ENCODE measurements at regions not wholly inside any gene's neighbourhood (a gene's known extent, or its start where the extent isn't known, plus 50 kb on each side); places are given as distances from the start of the nearest gene placed in this dataset.

DNA sequence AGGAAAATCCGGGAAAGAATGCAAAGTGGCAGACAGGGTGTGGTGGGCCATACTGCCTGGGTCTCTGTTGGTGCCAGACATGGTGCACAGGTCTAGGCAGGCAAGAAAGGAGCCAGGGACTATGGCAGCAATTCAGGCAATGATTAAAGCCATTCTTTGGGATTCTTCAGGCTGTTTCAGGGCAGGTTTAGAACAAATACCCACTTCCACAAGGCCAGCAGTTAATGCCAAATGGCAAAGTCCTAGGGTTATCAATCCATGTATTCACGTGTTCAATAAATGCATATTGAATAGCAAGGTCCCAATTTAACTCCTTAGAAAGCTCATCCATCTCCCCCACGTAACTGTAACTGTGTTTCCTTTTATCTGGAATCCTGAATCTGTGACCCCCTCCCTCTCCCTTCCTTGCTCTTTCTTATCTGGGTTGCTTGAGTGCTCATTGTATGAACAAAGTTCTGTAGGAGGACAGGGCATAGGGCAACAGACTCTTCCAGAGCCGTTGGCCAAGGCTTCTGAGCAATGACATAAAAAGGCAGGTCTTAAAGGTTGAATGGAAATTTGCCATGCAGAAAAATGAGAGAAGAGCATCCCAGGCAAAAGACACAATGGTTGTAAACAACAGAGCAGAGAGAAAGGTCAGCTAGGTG is 146.8 kb upstream of the KLHL29 start:
- no peak for DNase-seq

DNA sequence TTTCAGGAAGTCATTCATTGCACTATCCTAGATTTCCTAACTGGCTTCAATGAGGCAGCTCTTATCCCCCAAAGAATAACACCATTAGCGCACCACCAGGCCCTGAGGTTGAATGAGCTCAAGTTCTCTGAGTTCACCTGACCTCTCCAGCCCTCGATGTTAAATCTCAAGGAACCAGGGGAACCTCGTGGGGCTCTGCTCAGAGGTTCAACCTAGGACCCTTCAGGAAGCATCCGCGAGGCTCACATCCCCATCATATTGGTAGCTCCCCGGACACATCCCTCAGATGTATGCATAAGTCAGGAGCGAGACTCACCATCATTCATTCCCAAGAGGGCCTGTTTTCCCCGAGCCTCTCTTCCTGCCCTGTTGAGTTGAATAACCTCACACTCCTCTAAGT is 145.6 kb upstream of the KLHL29 start:
- no peak for DNase-seq

- DNase-seq, result no peak
These were observed 143.9 kb upstream of the KLHL29 start for GRCh38 chr2:23241121-23241520.

- DNase-seq, result no peak
These were observed 143.3 kb upstream of the KLHL29 start for GRCh38 chr2:23241611-23242245.

DNA sequence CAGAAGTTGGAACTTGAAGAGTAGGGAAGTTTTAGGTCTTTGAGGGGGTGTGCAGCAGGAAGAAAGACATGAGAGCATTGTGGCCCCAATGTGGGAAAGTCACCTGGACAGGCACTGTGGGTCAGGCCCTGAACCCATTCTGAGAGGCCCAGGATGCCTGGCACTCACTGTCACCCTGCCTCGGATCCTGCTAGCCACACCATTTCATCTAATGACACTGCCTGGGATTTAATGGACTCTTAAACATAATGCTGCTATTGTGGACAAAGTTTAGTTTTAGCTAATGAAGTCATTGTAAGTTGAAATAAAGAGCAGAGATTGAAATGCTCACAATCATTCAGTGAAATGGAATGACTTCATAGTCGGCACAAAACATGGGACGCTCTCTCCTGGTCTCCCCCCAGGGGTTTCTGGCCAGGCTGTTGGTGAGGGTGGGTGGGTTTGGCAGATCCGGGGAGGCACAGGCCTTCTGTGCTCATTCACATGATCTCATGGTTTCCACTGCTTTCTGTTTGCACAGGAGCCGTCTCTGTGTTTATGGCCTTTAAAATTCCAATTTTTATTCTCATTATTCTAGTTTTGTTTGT is 141.8 kb upstream of the KLHL29 start:
- DNase-seq, result no peak

GRCh38 chr2:23244617-23245016 is 140.4 kb upstream of the KLHL29 start:
- peak; percentile 47 to 65 for DNase-seq

DNA sequence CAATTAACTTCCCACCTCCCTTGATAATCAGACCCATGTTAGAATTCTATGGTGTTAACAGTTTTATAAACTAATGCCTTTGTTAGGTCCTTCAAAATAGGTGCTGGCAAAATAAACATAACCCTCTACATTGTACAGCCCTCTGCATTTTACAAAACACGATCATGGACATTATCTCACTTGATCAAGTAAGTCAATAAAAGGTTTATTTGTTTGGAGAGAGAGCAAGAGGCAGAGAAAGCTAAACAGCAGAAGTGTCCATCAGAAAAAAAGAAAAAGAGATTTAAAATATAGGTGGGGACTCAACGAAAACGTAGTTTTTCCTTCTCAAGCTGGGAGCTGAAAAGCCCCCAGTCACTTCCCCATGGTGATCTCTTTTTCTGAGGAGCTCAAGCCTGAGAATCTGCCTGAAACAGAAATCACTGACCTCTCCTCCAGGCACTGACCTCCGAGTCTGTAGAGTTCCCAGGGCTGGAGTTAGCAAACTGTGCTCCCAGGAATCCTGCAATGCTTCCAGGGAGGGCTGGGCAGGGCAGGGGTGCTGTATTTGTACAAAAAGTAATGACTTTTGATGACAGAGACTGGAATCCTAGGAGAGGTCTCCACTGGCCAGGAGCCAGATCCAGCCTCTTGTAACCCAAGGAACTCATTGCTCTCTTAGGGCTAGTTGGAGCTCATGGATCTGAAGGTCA is 137.8 kb upstream of the KLHL29 start:
- no peak for DNase-seq

- DNase-seq, result no peak
These were observed 136.3 kb upstream of the KLHL29 start for GRCh38 chr2:23248667-23249066.

DNA sequence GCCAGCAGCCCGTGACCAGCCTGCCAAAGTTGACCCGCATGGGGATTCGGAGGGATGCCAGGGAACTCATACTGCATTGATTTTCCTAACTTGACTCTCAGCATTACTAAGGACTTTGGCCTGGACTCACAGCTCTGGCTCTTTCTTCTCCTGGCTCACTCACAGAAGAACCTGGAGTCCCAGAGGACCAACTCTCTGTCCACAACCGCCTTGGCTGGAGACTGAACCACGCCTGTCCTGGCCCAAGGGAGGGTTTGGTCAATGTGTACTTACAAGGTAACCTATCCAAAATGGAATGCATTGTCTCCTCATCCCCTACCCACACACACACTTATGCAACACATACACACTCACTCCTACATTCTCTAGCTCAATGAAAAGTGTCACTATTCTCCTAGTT is 135.6 kb upstream of the KLHL29 start:
- DNase-seq, result no peak

DNA sequence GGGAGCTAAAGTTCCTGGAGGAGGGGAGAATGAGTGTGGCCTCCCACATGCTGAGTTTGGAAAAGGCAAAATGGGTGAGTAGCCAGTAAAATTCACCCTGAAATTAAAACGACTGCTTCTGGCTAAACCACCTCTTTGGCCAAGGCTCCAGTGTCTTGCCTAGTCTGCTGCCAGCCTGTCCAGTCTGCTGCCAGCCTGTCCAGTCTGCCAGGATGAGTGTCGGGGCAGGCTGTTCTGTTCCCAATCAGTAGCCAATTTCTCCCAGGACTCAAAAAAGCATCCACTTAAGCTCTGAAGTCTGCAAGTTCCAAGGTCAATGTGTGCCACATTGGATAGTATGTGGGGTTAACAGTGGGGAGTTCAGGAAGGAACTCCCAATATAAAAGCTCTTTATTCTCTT is 134.6 kb upstream of the KLHL29 start:
- no peak for DNase-seq

GRCh38 chr2:23256643-23257042 is 128.3 kb upstream of the KLHL29 start:
- DNase-seq, result no peak

GRCh38 chr2:23260621-23261020 is 124.4 kb upstream of the KLHL29 start:
- DNase-seq, result no peak

- DNase-seq, result no peak
These were observed 116.3 kb upstream of the KLHL29 start for GRCh38 chr2:23268467-23269263.

DNA sequence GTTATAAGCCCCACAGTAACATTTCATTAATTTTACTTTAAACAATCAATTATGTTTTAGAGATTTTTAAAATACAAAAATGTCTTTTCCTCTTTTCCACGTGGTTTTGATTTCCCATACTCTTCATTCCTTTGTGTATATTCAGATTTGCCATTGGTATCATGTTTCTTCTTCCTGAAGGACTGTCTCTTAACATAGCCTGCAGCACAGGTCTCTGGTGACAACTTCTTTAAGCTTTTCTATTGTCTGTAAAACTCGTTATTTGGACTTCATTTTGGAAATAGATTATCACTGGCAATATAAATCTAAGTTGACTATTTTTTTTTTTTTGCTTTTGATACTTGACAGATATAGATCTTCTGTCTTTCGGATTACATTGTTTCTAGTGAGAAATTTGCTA is 115.2 kb upstream of the KLHL29 start:
- DNase-seq, result no peak

GRCh38 chr2:23270810-23271209 is 114.2 kb upstream of the KLHL29 start:
- DNase-seq, result no peak

- DNase-seq, result no peak
These were observed 113.7 kb upstream of the KLHL29 start for GRCh38 chr2:23271230-23271629.

DNA sequence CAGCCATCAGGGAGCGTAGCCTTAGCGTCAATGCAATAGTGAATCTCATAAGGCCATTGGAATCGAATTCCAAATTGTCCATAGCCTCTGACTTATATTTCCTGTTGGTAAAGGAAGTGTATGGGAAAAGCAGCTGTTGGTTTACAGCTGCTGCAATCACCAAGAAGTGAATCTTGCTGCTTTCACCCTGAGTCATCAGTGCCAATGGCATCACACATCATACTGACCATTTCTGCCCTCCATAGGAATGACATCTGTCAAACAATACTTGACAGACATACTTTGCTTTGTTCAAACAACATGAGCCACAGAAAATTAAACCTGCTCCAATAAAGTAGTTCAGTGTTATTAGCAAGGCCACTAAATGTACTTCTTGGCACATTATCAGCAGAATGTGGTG is 111.2 kb upstream of the KLHL29 start:
- no peak for DNase-seq

DNA sequence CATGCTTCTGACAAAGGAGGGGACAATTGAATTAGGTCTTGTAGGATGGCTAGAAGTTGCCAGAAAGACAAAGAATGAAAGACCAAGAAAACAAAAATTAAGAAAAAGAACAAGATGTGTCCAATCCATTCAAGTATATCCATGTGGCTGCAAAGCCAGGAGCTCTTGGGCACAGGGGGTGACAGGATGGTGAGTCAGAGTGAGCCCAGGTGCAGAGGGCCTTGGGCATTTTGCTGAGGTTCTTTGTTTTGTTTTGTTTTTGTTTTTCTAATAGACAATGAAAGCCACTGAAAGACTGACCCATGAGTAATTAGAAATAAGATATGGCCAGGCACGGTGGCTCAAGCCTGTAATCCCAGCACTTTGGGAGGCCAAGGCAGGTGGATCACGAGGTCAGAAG is 104.6 kb upstream of the KLHL29 start:
- DNase-seq, result no peak

GRCh38 chr2:23283653-23284052 is 101.3 kb upstream of the KLHL29 start:
- DNase-seq, result no peak

DNA sequence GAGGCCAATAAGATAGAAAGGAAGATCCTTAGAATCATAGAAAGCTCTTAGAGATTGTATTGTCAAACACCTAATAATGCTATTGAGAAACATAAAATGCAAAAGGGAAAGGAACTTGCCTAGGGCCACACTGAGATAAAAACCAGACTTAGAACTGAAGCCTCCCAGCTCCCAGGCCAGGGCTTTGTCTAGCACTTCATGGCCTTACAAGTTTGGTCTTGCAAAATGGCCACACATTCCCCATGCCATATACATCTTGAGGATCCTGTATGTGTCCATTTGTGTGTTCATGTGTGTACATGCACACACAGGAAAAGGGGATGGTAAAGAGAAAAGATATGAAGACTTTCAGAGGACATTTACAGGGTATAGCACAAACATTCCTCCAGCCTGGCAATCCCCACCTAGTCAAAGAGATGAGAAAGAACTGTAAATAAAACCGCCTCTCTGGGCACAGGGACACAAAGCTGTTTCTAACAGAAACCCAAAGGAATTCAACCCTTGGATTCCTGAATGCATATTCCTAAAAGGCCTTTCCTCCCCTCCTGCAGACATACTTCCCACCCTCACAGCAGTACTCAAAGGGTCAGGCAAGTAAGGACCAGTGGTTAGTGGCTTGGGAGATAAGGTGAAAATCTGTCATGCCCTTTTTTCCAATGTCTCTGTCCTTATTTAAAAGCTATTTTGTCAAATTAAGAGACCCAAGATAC is 99.7 kb upstream of the KLHL29 start:
- DNase-seq, result no peak

DNA sequence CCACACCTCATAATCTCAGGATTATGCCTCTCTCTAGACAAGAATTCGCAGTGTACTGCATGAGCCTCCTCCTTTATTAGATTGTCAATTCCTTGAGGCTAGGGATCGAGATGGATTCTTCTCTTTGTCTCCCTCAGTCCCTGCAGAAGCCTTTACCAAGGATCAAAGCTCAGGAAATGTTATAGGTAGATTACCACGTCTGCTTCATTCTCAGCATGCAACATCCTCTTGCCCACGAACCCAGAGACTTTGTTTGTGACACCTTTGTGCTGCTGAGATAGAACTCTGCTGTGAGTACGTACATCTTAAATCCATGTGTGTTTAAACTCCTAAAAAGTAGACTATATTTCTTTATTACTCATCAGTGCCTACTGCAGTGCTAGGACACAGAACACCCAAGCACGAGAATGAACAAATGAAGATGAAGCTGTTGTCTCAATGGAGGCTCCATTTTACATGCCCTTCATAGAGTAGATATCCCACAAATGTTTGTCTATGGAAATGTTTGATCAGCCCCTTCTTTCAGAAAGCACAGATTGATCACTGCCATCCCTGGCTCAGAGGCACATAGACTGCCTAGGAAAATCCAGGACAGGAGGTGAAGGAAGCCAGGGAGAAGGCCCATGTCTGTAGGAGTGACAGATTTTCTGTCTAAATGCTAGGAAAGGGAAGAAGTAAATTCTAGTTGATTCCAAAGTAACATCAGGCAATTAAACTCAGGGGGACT is 98.8 kb upstream of the KLHL29 start:
- DNase-seq, result no peak
